ENCODE measurements at regions not wholly inside any gene's neighbourhood (a gene's known extent, or its start where the extent isn't known, plus 50 kb on each side); places are given as distances from the start of the nearest gene placed in this dataset.
"Not testable (repeated sequence)": the region's sequence is repeated elsewhere in the genome, so short reads cannot be mapped to it uniquely, and the experiment has no call there.

GRCh38 chr6:167748458-167749379 lies 78.0 kb upstream of the AFDN start:
- no peak for DNase-seq (ENCODE audit: extremely low read depth, low read depth, low spot score)

GRCh38 chr6:167750956-167751358 lies 75.8 kb upstream of the AFDN start:
- DNase-seq (ENCODE audit: extremely low read depth, low read depth, low spot score), result no peak

GRCh38 chr6:167751579-167752115 lies 75.1 kb upstream of the AFDN start:
- DNase-seq (ENCODE audit: extremely low read depth, low read depth, low spot score), result no peak

GRCh38 chr6:167753281-167753680 lies 73.4 kb upstream of the AFDN start:
- not testable (repeated sequence) for DNase-seq (ENCODE audit: extremely low read depth, low read depth, low spot score)

GRCh38 chr6:167754691-167755090 lies 72.0 kb upstream of the AFDN start:
- no peak for DNase-seq (ENCODE audit: extremely low read depth, low read depth, low spot score)

- no peak for DNase-seq (ENCODE audit: extremely low read depth, low read depth, low spot score)
Measured at GRCh38 chr6:167755461-167755860, 71.2 kb upstream of the AFDN start.

- DNase-seq (ENCODE audit: extremely low read depth, low read depth, low spot score), result no peak
Measured at GRCh38 chr6:167756597-167756996, 70.1 kb upstream of the AFDN start.

GRCh38 chr6:167757249-167757648 lies 69.5 kb upstream of the AFDN start:
- no peak for DNase-seq (ENCODE audit: extremely low read depth, low read depth, low spot score)

GRCh38 chr6:167757821-167758220 lies 68.9 kb upstream of the AFDN start:
- DNase-seq (ENCODE audit: extremely low read depth, low read depth, low spot score), result no peak

- no peak for DNase-seq (ENCODE audit: extremely low read depth, low read depth, low spot score)
Measured at GRCh38 chr6:167758309-167759023, 68.2 kb upstream of the AFDN start.

GRCh38 chr6:167759206-167759605 lies 67.5 kb upstream of the AFDN start:
- no peak for DNase-seq (ENCODE audit: extremely low read depth, low read depth, low spot score)

- DNase-seq (ENCODE audit: extremely low read depth, low read depth, low spot score), result no peak
Measured at GRCh38 chr6:167759912-167760311, 66.8 kb upstream of the AFDN start.

GRCh38 chr6:167760979-167761793 lies 65.5 kb upstream of the AFDN start:
- DNase-seq (ENCODE audit: extremely low read depth, low read depth, low spot score), result no peak

- no peak for DNase-seq (ENCODE audit: extremely low read depth, low read depth, low spot score)
Measured at GRCh38 chr6:167761794-167762258, 64.9 kb upstream of the AFDN start.

- no peak for DNase-seq (ENCODE audit: extremely low read depth, low read depth, low spot score)
Measured at GRCh38 chr6:167762259-167762962, 64.3 kb upstream of the AFDN start.

GRCh38 chr6:167763056-167763944 lies 63.4 kb upstream of the AFDN start:
- DNase-seq (ENCODE audit: extremely low read depth, low read depth, low spot score), result no peak

GRCh38 chr6:167764215-167764614 lies 62.5 kb upstream of the AFDN start:
- no peak for DNase-seq (ENCODE audit: extremely low read depth, low read depth, low spot score)

- no peak for DNase-seq (ENCODE audit: extremely low read depth, low read depth, low spot score)
Measured at GRCh38 chr6:167764713-167765479, 61.8 kb upstream of the AFDN start.

Measured in glomerular endothelial cell (primary cell).